H1 (cell line): ENCODE measurements at regions not wholly inside any gene's neighbourhood (a gene's known extent, or its start where the extent isn't known, plus 50 kb on each side); places are given as distances from the start of the nearest gene placed in this dataset.

ENCODE experiments used
- CTCF ChIA-PET: fragments of 300-600 bp; sonication (Branson Sonifier 250); formaldehyde crosslinking; loops from one replicate; lab custom pipeline; 2021; ENCODE audit not compliant: partially characterized antibody; lab: Charles Lee
- POLR2A ChIA-PET: fragments of 300-600 bp; sonication (Branson Sonifier 250); formaldehyde crosslinking; loops from one replicate; lab custom pipeline; 2021; ENCODE audit warnings: inconsistent platforms; ENCODE audit not compliant: partially characterized antibody; lab: Charles Lee
- DNase-seq, 2 experiments: peaks; one replicate each; pipeline versions ENCODE4 v3.0.0 to v3.0.0-alpha.2; 2010 to 2022; ENCODE audit warnings: low spot score in 2 of 2, low read depth in 1 of 2, mixed read lengths in 1 of 2
- FAIRE-seq: peaks from 2 replicates; lab custom pipeline; 2011; peaks lifted over from hg19 to GRCh38; lab: Jason Lieb, UNC
- H2AFZ ChIP-seq: 2 replicates; pipeline ENCODE4 v1.8.1; 2012; ENCODE audit warnings: low read length, inconsistent platforms
- H2AK5ac ChIP-seq: 2 replicates; pipeline ENCODE4 v1.6.1; 2013; ENCODE audit warnings: low read depth, low read length
- H2BK120ac ChIP-seq: replicated peaks from 2 replicates; pipeline ENCODE3; 2013; ENCODE audit warnings: low read depth, low read length, inconsistent platforms
- H2BK12ac ChIP-seq: 2 replicates; pipeline ENCODE4 v1.6.1; 2013; ENCODE audit warnings: low read depth, low read length
- H2BK15ac ChIP-seq: 2 replicates; pipeline ENCODE4 v1.6.1; 2013; ENCODE audit warnings: low read length
- H2BK20ac ChIP-seq: 2 replicates; pipeline ENCODE4 v1.6.1; 2013; ENCODE audit warnings: low read length
- H2BK5ac ChIP-seq: 2 replicates; pipeline ENCODE4 v1.6.1; 2013; ENCODE audit warnings: low read depth, low read length
- H3K14ac ChIP-seq: 2 replicates; pipeline ENCODE4 v1.6.1; 2013; ENCODE audit warnings: inconsistent platforms; ENCODE audit not compliant: insufficient read length
- H3K18ac ChIP-seq: 2 replicates; pipeline ENCODE4 v1.6.1; 2013; ENCODE audit warnings: low read length; ENCODE audit errors: extremely low read depth
- H3K23ac ChIP-seq: 2 replicates; pipeline ENCODE4 v1.6.1; 2013; ENCODE audit warnings: inconsistent platforms; ENCODE audit not compliant: insufficient read length
- H3K23me2 ChIP-seq: 2 replicates; pipeline ENCODE4 v1.6.1; 2013; ENCODE audit warnings: low read depth, low read length
- H3K27ac ChIP-seq: 2 replicates; pipeline ENCODE4 v1.6.1; 2011; ENCODE audit warnings: low read depth, low read length, inconsistent platforms
- H3K27me3 ChIP-seq, 4 experiments: replicated peaks in 1 of 4; 1 replicate in 1 of 4; 2 replicates in 3 of 4; pipeline versions ENCODE4 v1.6.1 to v1.8.1; 2011 to 2013; ENCODE audit warnings: low read length in 3 of 4, mild to moderate bottlenecking in 3 of 4, inconsistent platforms in 2 of 4, mixed read lengths in 2 of 4, moderate library complexity in 1 of 4; ENCODE audit not compliant: control insufficient read depth in 3 of 4, insufficient read depth in 3 of 4; ENCODE audit errors: extremely low read depth in 1 of 4
- H3K36me3 ChIP-seq, 4 experiments: 2 replicates each; pipeline versions ENCODE4 v1.6.1 to v1.8.1; 2011 to 2013; ENCODE audit warnings: mild to moderate bottlenecking in 4 of 4, low read length in 3 of 4, moderate library complexity in 2 of 4, control low read depth in 1 of 4, inconsistent platforms in 1 of 4; ENCODE audit not compliant: insufficient read depth in 4 of 4, control insufficient read depth in 2 of 4
- H3K4ac ChIP-seq: replicated peaks from 2 replicates; pipeline ENCODE3; 2013; ENCODE audit warnings: low read length, low read depth, mixed read lengths, inconsistent platforms; ENCODE audit not compliant: insufficient read length
- H3K4me1 ChIP-seq, 4 experiments: replicated peaks in 1 of 4; 1 replicate in 1 of 4; 2 replicates in 3 of 4; pipeline versions ENCODE4 v1.6.1 to v1.8.1; 2011 to 2013; ENCODE audit warnings: low read length in 3 of 4, inconsistent platforms in 2 of 4, mixed read lengths in 1 of 4; ENCODE audit not compliant: insufficient read depth in 4 of 4, control insufficient read depth in 3 of 4
- H3K4me2 ChIP-seq, 2 experiments: 2 replicates each; pipeline versions ENCODE4 v1.6.1 to v1.8.1; 2011 to 2013; ENCODE audit warnings: low read depth in 2 of 2, low read length in 2 of 2, control low read depth in 1 of 2, inconsistent platforms in 1 of 2, mild to moderate bottlenecking in 1 of 2; ENCODE audit not compliant: insufficient read depth in 1 of 2
- H3K4me3 ChIP-seq, 4 experiments: fragments of 200-600, 300-600 bp in 1 of 4; sonication (generic), shearing (Covaris generic), sonication (Bioruptor Twin) in 1 of 4; 2 replicates each; pipeline versions ENCODE4 v1.5.1 to v1.8.1; 2011 to 2016; ENCODE audit warnings: low read length in 4 of 4, low read depth in 3 of 4, control low read depth in 2 of 4, inconsistent platforms in 2 of 4, mild to moderate bottlenecking in 2 of 4, mixed read lengths in 1 of 4, moderate library complexity in 1 of 4; ENCODE audit not compliant: insufficient read depth in 2 of 4; ENCODE audit errors: extremely low read depth in 1 of 4
- H3K56ac ChIP-seq: replicated peaks from 2 replicates; pipeline ENCODE3; 2013; ENCODE audit warnings: low read depth, mild to moderate bottlenecking, mixed read lengths, low read length, inconsistent platforms; ENCODE audit not compliant: insufficient read length
- H3K79me1 ChIP-seq: 2 replicates; pipeline ENCODE4 v1.6.1; 2013; ENCODE audit warnings: low read depth, low read length, control low read depth
- H3K79me2 ChIP-seq, 2 experiments: 2 replicates each; pipeline versions ENCODE4 v1.6.1 to v1.8.1; 2012 to 2013; ENCODE audit warnings: low read length in 2 of 2, mild to moderate bottlenecking in 2 of 2, inconsistent platforms in 1 of 2; ENCODE audit not compliant: insufficient read depth in 2 of 2, control insufficient read depth in 1 of 2
- H3K9ac ChIP-seq, 4 experiments: replicated peaks in 1 of 4; 1 replicate in 1 of 4; 2 replicates in 3 of 4; pipeline versions ENCODE4 v1.6.1 to v1.8.1; 2011 to 2013; ENCODE audit warnings: low read depth in 3 of 4, low read length in 3 of 4, control low read depth in 2 of 4, mild to moderate bottlenecking in 2 of 4, moderate library complexity in 2 of 4, inconsistent platforms in 1 of 4; ENCODE audit errors: extremely low read depth in 1 of 4
- H3K9me3 ChIP-seq, 2 experiments: 2 replicates each; pipeline versions ENCODE4 v1.6.1 to v1.8.1; 2012 to 2013; ENCODE audit warnings: mild to moderate bottlenecking in 2 of 2, moderate library complexity in 2 of 2, control low read depth in 1 of 2, inconsistent platforms in 1 of 2, low read depth in 1 of 2, low read length in 1 of 2, mixed read lengths in 1 of 2; ENCODE audit not compliant: insufficient read depth in 2 of 2
- H4K20me1 ChIP-seq, 2 experiments: replicated peaks in 1 of 2; 2 replicates each; pipeline versions ENCODE3 to v1.8.1; 2011 to 2013; ENCODE audit warnings: inconsistent platforms in 2 of 2, low read length in 2 of 2, mild to moderate bottlenecking in 1 of 2; ENCODE audit not compliant: insufficient read depth in 2 of 2, control insufficient read depth in 1 of 2
- H4K5ac ChIP-seq: 2 replicates; pipeline ENCODE4 v1.6.1; 2013; ENCODE audit warnings: low read length, low read depth, mixed read lengths, inconsistent platforms; ENCODE audit not compliant: insufficient read length
- H4K8ac ChIP-seq: 2 replicates; pipeline ENCODE4 v1.8.0; 2013; ENCODE audit warnings: mild to moderate bottlenecking, moderate library complexity, low read length, inconsistent platforms; ENCODE audit not compliant: insufficient read depth; ENCODE audit errors: extremely low read depth
- H4K91ac ChIP-seq: replicated peaks from 2 replicates; pipeline ENCODE3; 2013; ENCODE audit warnings: low read length, mixed read lengths, inconsistent platforms; ENCODE audit not compliant: insufficient read length
- BCL11A ChIP-seq, 2 experiments: IDR thresholded peaks; one replicate each; pipeline ENCODE4 v1.6.1; 2011; ENCODE audit warnings: low read depth in 2 of 2, low read length in 2 of 2, mild to moderate bottlenecking in 2 of 2
- CREB1 ChIP-seq: IDR thresholded peaks from 2 replicates; pipeline ENCODE4 v1.6.1; 2012; ENCODE audit warnings: inconsistent platforms
- MAFK ChIP-seq: IDR thresholded peaks from 2 replicates; pipeline ENCODE4 v1.6.1; 2012; ENCODE audit warnings: low read depth, mild to moderate bottlenecking, improper control_type of control experiment, low read length
- PHF8 ChIP-seq: fragments of 200-600 bp; sonication (generic); conservative IDR thresholded peaks from 2 replicates; pipeline ENCODE4 v1.7.1; 2012; ENCODE audit warnings: low read depth, mild to moderate bottlenecking, inconsistent platforms, low read length, moderate library complexity
- SP2 ChIP-seq: IDR thresholded peaks from 2 replicates; pipeline ENCODE4 v1.6.1; 2012; ENCODE audit warnings: mild to moderate bottlenecking, low read length, inconsistent platforms
- TAF7 ChIP-seq: optimal IDR thresholded peaks from 2 replicates; pipeline ENCODE3; 2011; ENCODE audit warnings: low read depth, mild to moderate bottlenecking, inconsistent platforms, low read length, moderate library complexity, borderline replicate concordance
- WGBS, 2 experiments: shearing (Covaris generic) in 1 of 2; methylation state at CpG; one replicate each; pipeline versions ENCODE4 v1.1.6 to v1.1.7; 2013 to 2015; ENCODE audit warnings: low lambda C conversion rate in 2 of 2, mixed read lengths in 2 of 2, inconsistent platforms in 1 of 2, low coverage in 1 of 2, missing lambda C conversion rate in 1 of 2; ENCODE audit not compliant: insufficient replicate concordance in 2 of 2, insufficient coverage in 1 of 2, insufficient read length in 1 of 2; ENCODE audit errors: extremely low coverage in 1 of 2, missing lambda C conversion rate in 1 of 2; 5-methylcytosine and 5-hydroxymethylcytosine counted together

- TF ChIP-seq CREB1: no peak
- TF ChIP-seq BCL11A (IDR thresholded peaks at IDR 0.05; ENCODE audit: low read depth in 2 of 2, low read length in 2 of 2): no peak
- TF ChIP-seq PHF8: no peak
- TF ChIP-seq MAFK: no peak
- TF ChIP-seq SP2: no peak
- TF ChIP-seq TAF7: no peak
- Histone ChIP-seq H4K91ac (no peak overlapping the region), H4K5ac (no peak overlapping the region), H3K23ac (no peak overlapping the region), H2BK12ac (no peak overlapping the region), H3K4me3 (no peak overlapping the region), H2BK5ac (no peak overlapping the region), H2BK15ac (no peak overlapping the region), H3K36me3 (no peaks in the 10 kb centered on the region), H3K18ac (no peak overlapping the region), H3K79me1 (no peaks in the 10 kb centered on the region), H3K23me2 (no peaks in the 10 kb centered on the region), H3K79me2 (no peaks in the 10 kb centered on the region), H4K8ac (no peak overlapping the region), H2AFZ (no peak overlapping the region), H3K27ac (no peak overlapping the region), H3K56ac (no peak overlapping the region), H2AK5ac (no peak overlapping the region), H3K9ac (no peak overlapping the region), H3K27me3 (no peaks in the 10 kb centered on the region), H2BK120ac (no peak overlapping the region), H3K14ac (no peak overlapping the region), H3K4me2 (no peak overlapping the region), H4K20me1 (no peaks in the 10 kb centered on the region), H3K4ac (no peak overlapping the region), H3K4me1 (no peaks in the 10 kb centered on the region), H3K9me3 (no peaks in the 10 kb centered on the region), H2BK20ac (no peak overlapping the region)
- DNase-seq: no peak
- ChIA-PET POLR2A (no interaction called here), CTCF (interaction anchor here (0.8 to 6.2 kb wide), 20 partner anchors 9 to 150 kb away, joined by 3 to 26 read pairs (median 4); no protein-coding TSS in a partner anchor)
- FAIRE-seq: no peak
- 85% methylated on average over 8 of the region's 8 CpGs; no CpG with 5 or more reads in 1 of the 2 experiments for WGBS, 2 experiments
These were observed 150.2 kb upstream of the PRSS58 start for GRCh38 chr7:142407939-142408570.
